ENCODE measurements at regions not wholly inside any gene's neighbourhood (a gene's known extent, or its start where the extent isn't known, plus 50 kb on each side); places are given as distances from the start of the nearest gene placed in this dataset.

- Histone ChIP-seq H3K4me3 (ENCODE audit: insufficient read depth in 1 of 2, low read depth in 1 of 2, low read length in 2 of 2) (no peak overlapping the region), H2BK120ac (ENCODE audit: low read depth, low read length) (no peak overlapping the region), H3K14ac (ENCODE audit: low read length in 2 of 2) (no peak overlapping the region), H2BK5ac (ENCODE audit: low read depth, low read length, poor library complexity, severe bottlenecking) (no peak overlapping the region), H3K27me3 (ENCODE audit: control insufficient read depth in 1 of 2, insufficient read depth in 1 of 2, low read length in 2 of 2) (no peaks in the 10 kb centered on the region), H3K9ac (ENCODE audit: low read length) (no peak overlapping the region), H3K18ac (ENCODE audit: low read depth in 1 of 2, low read length in 2 of 2) (no peak overlapping the region), H3K9me3 (ENCODE audit: control insufficient read depth, low read length) (no peaks in the 10 kb centered on the region), H3K23ac (ENCODE audit: low read length in 2 of 2) (no peak overlapping the region), H2AK5ac (ENCODE audit: low read length, severe bottlenecking) (no peak overlapping the region), H2BK15ac (ENCODE audit: low read depth, poor library complexity, severe bottlenecking) (no peak overlapping the region), H3K4me1 (ENCODE audit: control insufficient read depth, insufficient read depth, low read depth, low read length) (peaks cover 6% of the 10 kb centered on the region), H2AFZ (ENCODE audit: low read depth, low read length) (no peak overlapping the region), H3K79me1 (replicated peaks; ENCODE audit: low read length, poor library complexity, severe bottlenecking) (no peaks in the 10 kb centered on the region), H3K4ac (ENCODE audit: low read depth in 1 of 2, low read length in 2 of 2) (no peak overlapping the region), H4K91ac (ENCODE audit: low read length) (no peak overlapping the region), H4K8ac (ENCODE audit: low read length) (no peak overlapping the region), H3K27ac (ENCODE audit: low read length, poor library complexity, severe bottlenecking) (no peak overlapping the region), H3K4me2 (ENCODE audit: low read length, poor library complexity, severe bottlenecking) (no peak overlapping the region), H3K36me3 (ENCODE audit: control insufficient read depth in 1 of 2, insufficient read depth in 2 of 2, low read depth in 1 of 2, low read length in 2 of 2) (no peaks in the 10 kb centered on the region), H2BK12ac (ENCODE audit: low read length in 2 of 2) (no peak overlapping the region)
- 92% methylated on average over 3 of the region's 3 CpGs for WGBS
- DNase-seq, result peak; percentile 10
Observed at GRCh38 chr11:128297805-128298204, 289.6 kb downstream of the ETS1 start.

- WGBS, result 67% methylated on average over 3 of the region's 4 CpGs
- H4K8ac ChIP-seq (ENCODE audit: low read length), result no peak overlapping the region
- H4K91ac ChIP-seq (ENCODE audit: low read length), result peak overlapping the region; percentile 82
- no peaks in the 10 kb centered on the region for H3K27me3 ChIP-seq (ENCODE audit: control insufficient read depth in 1 of 2, insufficient read depth in 1 of 2, low read length in 2 of 2)
- no peak overlapping the region for H3K14ac ChIP-seq (ENCODE audit: low read length in 2 of 2)
- H2AK5ac ChIP-seq (ENCODE audit: low read length, severe bottlenecking), result no peak overlapping the region
- no peak overlapping the region for H3K4me2 ChIP-seq (ENCODE audit: low read length, poor library complexity, severe bottlenecking)
- no peaks in the 10 kb centered on the region for H3K79me1 ChIP-seq (replicated peaks; ENCODE audit: low read length, poor library complexity, severe bottlenecking)
- H2BK120ac ChIP-seq (ENCODE audit: low read depth, low read length), result no peak overlapping the region
- no peak overlapping the region for H3K27ac ChIP-seq (ENCODE audit: low read length, poor library complexity, severe bottlenecking)
- H3K4me1 ChIP-seq (ENCODE audit: control insufficient read depth, insufficient read depth, low read depth, low read length), result peaks cover 6% of the 10 kb centered on the region
- H3K9ac ChIP-seq (ENCODE audit: low read length), result no peak overlapping the region
- peak; percentile 37 for DNase-seq
- H2BK12ac ChIP-seq (ENCODE audit: low read length in 2 of 2), result peak overlapping the region in 1 of 2 experiments; percentile 96
- H2AFZ ChIP-seq (ENCODE audit: low read depth, low read length), result no peak overlapping the region
- H3K4ac ChIP-seq (ENCODE audit: low read depth in 1 of 2, low read length in 2 of 2), result no peak overlapping the region
- H3K36me3 ChIP-seq (ENCODE audit: control insufficient read depth in 1 of 2, insufficient read depth in 2 of 2, low read depth in 1 of 2, low read length in 2 of 2), result no peaks in the 10 kb centered on the region
- H3K4me3 ChIP-seq (ENCODE audit: insufficient read depth in 1 of 2, low read depth in 1 of 2, low read length in 2 of 2), result no peak overlapping the region
- no peak overlapping the region for H2BK15ac ChIP-seq (ENCODE audit: low read depth, poor library complexity, severe bottlenecking)
- H3K23ac ChIP-seq (ENCODE audit: low read length in 2 of 2), result no peak overlapping the region
- no peaks in the 10 kb centered on the region for H3K9me3 ChIP-seq (ENCODE audit: control insufficient read depth, low read length)
- peak overlapping the region; percentile 61 to 88 for H3K18ac ChIP-seq (ENCODE audit: low read depth in 1 of 2, low read length in 2 of 2)
- no peak overlapping the region for H2BK5ac ChIP-seq (ENCODE audit: low read depth, low read length, poor library complexity, severe bottlenecking)
Observed at GRCh38 chr11:128297091-128297651, 290.2 kb downstream of the ETS1 start.

- no peak overlapping the region for H2AK5ac ChIP-seq (ENCODE audit: low read length, severe bottlenecking)
- H3K9me3 ChIP-seq (ENCODE audit: control insufficient read depth, low read length), result no peaks in the 10 kb centered on the region
Observed at GRCh38 chr11:128294671-128295050, 292.7 kb downstream of the ETS1 start.

GRCh38 chr11:128294001-128294670 lies 293.2 kb downstream of the ETS1 start:
- H2BK12ac ChIP-seq (ENCODE audit: low read length in 2 of 2), result peak overlapping the region; percentile 89 to 96
- H3K23ac ChIP-seq (ENCODE audit: low read length in 2 of 2), result peak overlapping the region in 1 of 2 experiments; percentile 64
- peak overlapping the region; percentile 31 for H2AK5ac ChIP-seq (ENCODE audit: low read length, severe bottlenecking)
- no peak overlapping the region for H3K4me2 ChIP-seq (ENCODE audit: low read length, poor library complexity, severe bottlenecking)
- no peaks in the 10 kb centered on the region for H3K36me3 ChIP-seq (ENCODE audit: control insufficient read depth in 1 of 2, insufficient read depth in 2 of 2, low read depth in 1 of 2, low read length in 2 of 2)
- H3K18ac ChIP-seq (ENCODE audit: low read depth in 1 of 2, low read length in 2 of 2), result peak overlapping the region; percentile 66 to 79
- peaks cover 14% of the 10 kb centered on the region for H3K4me1 ChIP-seq (ENCODE audit: control insufficient read depth, insufficient read depth, low read depth, low read length)
- peak overlapping the region; percentile 57 for H4K8ac ChIP-seq (ENCODE audit: low read length)
- 46% methylated on average over 10 of the region's 11 CpGs for WGBS
- H3K4me3 ChIP-seq (ENCODE audit: insufficient read depth in 1 of 2, low read depth in 1 of 2, low read length in 2 of 2), result no peak overlapping the region
- peak overlapping the region in 1 of 2 experiments; percentile 74 for H3K14ac ChIP-seq (ENCODE audit: low read length in 2 of 2)
- no peak overlapping the region for H2BK5ac ChIP-seq (ENCODE audit: low read depth, low read length, poor library complexity, severe bottlenecking)
- H3K9me3 ChIP-seq (ENCODE audit: control insufficient read depth, low read length), result no peaks in the 10 kb centered on the region
- H4K91ac ChIP-seq (ENCODE audit: low read length), result peak overlapping the region; percentile 31
- no peaks in the 10 kb centered on the region for H3K79me1 ChIP-seq (replicated peaks; ENCODE audit: low read length, poor library complexity, severe bottlenecking)
- H2BK15ac ChIP-seq (ENCODE audit: low read depth, poor library complexity, severe bottlenecking), result peak overlapping the region; percentile 97
- no peak overlapping the region for H2AFZ ChIP-seq (ENCODE audit: low read depth, low read length)
- no peaks in the 10 kb centered on the region for H3K27me3 ChIP-seq (ENCODE audit: control insufficient read depth in 1 of 2, insufficient read depth in 1 of 2, low read length in 2 of 2)
- no peak overlapping the region for H3K27ac ChIP-seq (ENCODE audit: low read length, poor library complexity, severe bottlenecking)
- H2BK120ac ChIP-seq (ENCODE audit: low read depth, low read length), result no peak overlapping the region
- peak overlapping the region; percentile 24 to 46 for H3K4ac ChIP-seq (ENCODE audit: low read depth in 1 of 2, low read length in 2 of 2)
- H3K9ac ChIP-seq (ENCODE audit: low read length), result no peak overlapping the region
- peak; percentile 57 for DNase-seq

More at GRCh38 chr11:128294671-128295050, 292.7 kb downstream of the ETS1 start:
- Histone ChIP-seq H4K91ac (ENCODE audit: low read length) (no peak overlapping the region), H3K4me3 (ENCODE audit: insufficient read depth in 1 of 2, low read depth in 1 of 2, low read length in 2 of 2) (no peak overlapping the region), H3K27me3 (ENCODE audit: control insufficient read depth in 1 of 2, insufficient read depth in 1 of 2, low read length in 2 of 2) (no peaks in the 10 kb centered on the region), H2AFZ (ENCODE audit: low read depth, low read length) (no peak overlapping the region), H3K4ac (ENCODE audit: low read depth in 1 of 2, low read length in 2 of 2) (peak overlapping the region in 1 of 2 experiments; percentile 24), H3K27ac (ENCODE audit: low read length, poor library complexity, severe bottlenecking) (no peak overlapping the region), H3K79me1 (replicated peaks; ENCODE audit: low read length, poor library complexity, severe bottlenecking) (no peaks in the 10 kb centered on the region), H2BK15ac (ENCODE audit: low read depth, poor library complexity, severe bottlenecking) (no peak overlapping the region), H2BK12ac (ENCODE audit: low read length in 2 of 2) (no peak overlapping the region), H3K36me3 (ENCODE audit: control insufficient read depth in 1 of 2, insufficient read depth in 2 of 2, low read depth in 1 of 2, low read length in 2 of 2) (no peaks in the 10 kb centered on the region), H3K4me1 (ENCODE audit: control insufficient read depth, insufficient read depth, low read depth, low read length) (peaks cover 14% of the 10 kb centered on the region), H3K14ac (ENCODE audit: low read length in 2 of 2) (no peak overlapping the region), H3K9ac (ENCODE audit: low read length) (no peak overlapping the region), H3K18ac (ENCODE audit: low read depth in 1 of 2, low read length in 2 of 2) (peak overlapping the region in 1 of 2 experiments; percentile 79), H3K23ac (ENCODE audit: low read length in 2 of 2) (no peak overlapping the region), H2BK120ac (ENCODE audit: low read depth, low read length) (no peak overlapping the region), H4K8ac (ENCODE audit: low read length) (no peak overlapping the region), H3K4me2 (ENCODE audit: low read length, poor library complexity, severe bottlenecking) (no peak overlapping the region), H2BK5ac (ENCODE audit: low read depth, low read length, poor library complexity, severe bottlenecking) (no peak overlapping the region)
- no CpG with 5 or more reads among the region's 1 CpG for WGBS
- peak; percentile 59 for DNase-seq

All from mesenchymal stem cell (in vitro differentiated cells and primary cell).